GM20000 (cell line): ENCODE measurements at regions not wholly inside any gene's neighbourhood (a gene's known extent, or its start where the extent isn't known, plus 50 kb on each side); places are given as distances from the start of the nearest gene placed in this dataset.

Experiments
- DNase-seq: peaks from one replicate; pipeline ENCODE4 v3.0.0; 2012; ENCODE audit warnings: low spot score
- TF ChIP-seq, protein P1 (sequence below): IDR thresholded peaks from 2 replicates; pipeline ENCODE4 v1.5.1; 2012; ENCODE audit warnings: mild to moderate bottlenecking, control low read depth; ENCODE audit errors: extremely low read depth, missing control alignments

DNA sequence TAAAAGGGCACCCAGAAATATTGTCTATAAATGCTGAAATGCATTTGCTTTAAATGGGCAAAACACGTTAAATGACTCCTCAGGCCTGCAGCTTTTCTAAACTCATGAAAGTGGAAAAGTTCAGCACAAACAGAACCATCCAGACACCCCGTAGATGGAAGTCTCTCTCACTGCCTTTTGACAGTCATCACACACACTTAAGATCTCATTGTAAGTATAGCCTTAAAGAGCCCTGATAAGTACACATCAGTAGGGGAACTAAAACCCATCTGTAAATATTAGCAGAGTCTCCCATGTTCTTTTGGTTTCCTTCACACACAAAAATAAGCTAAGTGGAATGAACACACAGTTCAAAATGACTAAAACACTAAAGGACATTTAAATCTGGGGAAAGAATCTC is 166.7 kb downstream of the LTN1 start:
- DNase-seq, result no peak
- TF ChIP-seq, protein P1, sequence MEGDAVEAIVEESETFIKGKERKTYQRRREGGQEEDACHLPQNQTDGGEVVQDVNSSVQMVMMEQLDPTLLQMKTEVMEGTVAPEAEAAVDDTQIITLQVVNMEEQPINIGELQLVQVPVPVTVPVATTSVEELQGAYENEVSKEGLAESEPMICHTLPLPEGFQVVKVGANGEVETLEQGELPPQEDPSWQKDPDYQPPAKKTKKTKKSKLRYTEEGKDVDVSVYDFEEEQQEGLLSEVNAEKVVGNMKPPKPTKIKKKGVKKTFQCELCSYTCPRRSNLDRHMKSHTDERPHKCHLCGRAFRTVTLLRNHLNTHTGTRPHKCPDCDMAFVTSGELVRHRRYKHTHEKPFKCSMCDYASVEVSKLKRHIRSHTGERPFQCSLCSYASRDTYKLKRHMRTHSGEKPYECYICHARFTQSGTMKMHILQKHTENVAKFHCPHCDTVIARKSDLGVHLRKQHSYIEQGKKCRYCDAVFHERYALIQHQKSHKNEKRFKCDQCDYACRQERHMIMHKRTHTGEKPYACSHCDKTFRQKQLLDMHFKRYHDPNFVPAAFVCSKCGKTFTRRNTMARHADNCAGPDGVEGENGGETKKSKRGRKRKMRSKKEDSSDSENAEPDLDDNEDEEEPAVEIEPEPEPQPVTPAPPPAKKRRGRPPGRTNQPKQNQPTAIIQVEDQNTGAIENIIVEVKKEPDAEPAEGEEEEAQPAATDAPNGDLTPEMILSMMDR, result no peak

DNA sequence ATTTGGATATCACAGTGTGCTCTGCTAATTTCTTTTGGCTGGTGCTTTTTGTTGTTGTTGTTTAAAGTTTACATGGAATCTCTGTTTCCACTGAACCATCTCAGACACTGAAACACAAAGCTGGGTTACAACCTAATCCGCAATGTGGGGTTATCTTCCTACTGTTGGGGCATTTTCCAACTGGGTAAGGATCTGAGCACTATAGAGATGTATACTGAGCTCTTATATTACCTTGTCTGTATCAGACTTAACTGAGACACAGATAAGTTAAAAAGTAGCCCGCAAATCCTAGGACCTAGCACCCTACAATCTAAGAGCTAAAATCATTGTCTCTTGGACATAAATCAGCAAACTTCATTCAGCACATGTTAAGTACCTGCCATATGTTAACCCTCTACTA is 169.2 kb downstream of the LTN1 start:
- TF ChIP-seq, protein P1, result no peak
- no peak for DNase-seq

DNA sequence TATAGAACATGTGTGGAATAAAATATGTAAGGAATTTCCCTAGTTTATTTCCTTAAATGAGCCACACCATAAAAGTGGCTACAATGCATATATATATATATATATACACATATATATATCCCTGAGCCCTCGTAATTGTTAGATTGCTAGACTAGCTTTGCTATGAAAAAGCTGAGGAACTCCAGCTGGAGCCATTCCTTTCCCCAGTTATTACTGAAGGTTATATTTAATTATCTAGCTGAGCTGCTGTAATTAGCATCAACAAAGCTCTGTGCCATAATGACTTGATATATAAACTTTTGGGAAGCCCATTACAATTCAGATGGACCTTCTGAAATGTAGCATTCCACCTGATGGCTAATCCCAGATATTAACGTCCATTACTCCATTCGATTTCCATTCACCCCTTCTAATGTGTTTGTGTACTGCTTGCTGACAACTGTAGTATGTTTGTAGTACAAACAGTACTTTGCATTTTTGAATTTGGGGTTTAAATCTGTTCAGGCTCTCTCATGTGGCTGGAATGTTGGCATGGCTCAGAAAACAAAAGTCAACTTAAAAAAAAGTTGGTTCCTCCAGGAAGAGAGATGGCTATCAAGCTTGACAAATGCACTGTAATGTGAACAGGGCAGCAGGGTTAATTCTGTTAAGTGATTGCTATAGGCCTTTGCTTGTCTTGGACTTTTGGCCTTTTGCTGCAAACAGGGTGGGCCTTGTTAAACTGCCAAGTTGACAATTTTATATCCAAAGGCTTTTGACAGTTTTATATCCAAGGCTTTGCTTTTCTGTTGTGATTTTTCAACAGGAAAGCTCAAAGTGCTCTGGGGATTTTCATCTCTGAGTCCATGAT is 170.0 kb downstream of the LTN1 start:
- no peak for DNase-seq
- TF ChIP-seq, protein P1, result no peak

DNA sequence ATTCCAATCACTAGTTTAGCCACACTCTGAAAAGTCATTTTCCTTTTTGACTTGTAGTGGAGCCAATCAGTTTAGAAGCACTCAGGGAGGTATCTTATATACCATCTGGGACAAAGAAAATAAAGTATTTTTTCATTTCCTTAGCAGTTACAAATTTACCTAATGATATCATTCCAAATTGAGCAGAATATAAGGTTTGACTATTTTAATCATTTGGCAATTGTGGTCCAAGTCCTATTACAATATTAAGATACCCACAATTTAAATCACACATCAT is 170.6 kb downstream of the LTN1 start:
- DNase-seq, result no peak

DNA sequence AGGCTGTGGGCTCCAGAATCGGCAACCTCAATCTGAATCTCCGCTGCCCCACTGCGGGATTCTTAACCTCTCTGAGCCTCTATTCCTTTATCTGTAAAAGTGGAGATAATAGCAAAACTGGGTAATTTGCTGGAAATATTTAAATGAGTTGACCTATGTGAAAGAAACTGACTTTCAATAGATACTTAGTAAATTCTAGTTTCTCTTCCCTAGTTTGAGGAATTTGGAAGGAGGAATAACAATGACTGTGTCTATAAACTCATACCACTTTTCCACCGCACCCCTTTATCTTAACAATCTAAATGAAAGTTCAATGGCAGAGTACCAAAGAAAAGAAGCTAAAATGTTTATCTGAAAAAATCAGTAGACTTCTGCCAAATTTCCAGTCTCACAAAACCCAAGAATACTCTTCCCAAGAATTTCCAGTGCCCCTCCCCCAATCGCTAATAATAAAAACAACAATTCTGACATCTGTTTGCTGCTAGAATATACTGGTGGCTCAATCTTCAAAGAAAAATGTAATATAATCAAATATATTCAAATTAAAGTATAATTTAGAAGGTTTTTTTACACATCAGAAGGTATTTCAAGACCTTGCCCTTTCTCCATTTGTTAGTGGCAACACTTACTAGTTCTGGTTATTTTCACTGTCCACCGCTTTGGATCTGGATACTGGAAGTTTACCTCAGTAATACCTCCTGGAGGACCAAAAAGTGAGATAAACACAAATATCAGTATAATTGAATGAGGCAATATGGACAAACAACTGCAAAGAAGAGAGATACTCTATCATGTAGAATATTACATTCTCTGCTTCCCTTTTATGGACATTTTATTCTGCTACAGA is 171.2 kb downstream of the LTN1 start:
- DNase-seq, result no peak
- TF ChIP-seq, protein P1, result no peak

More for the DNA sequence above, 170.6 kb downstream of the LTN1 start:
- TF ChIP-seq, protein P1, result no peak

DNA sequence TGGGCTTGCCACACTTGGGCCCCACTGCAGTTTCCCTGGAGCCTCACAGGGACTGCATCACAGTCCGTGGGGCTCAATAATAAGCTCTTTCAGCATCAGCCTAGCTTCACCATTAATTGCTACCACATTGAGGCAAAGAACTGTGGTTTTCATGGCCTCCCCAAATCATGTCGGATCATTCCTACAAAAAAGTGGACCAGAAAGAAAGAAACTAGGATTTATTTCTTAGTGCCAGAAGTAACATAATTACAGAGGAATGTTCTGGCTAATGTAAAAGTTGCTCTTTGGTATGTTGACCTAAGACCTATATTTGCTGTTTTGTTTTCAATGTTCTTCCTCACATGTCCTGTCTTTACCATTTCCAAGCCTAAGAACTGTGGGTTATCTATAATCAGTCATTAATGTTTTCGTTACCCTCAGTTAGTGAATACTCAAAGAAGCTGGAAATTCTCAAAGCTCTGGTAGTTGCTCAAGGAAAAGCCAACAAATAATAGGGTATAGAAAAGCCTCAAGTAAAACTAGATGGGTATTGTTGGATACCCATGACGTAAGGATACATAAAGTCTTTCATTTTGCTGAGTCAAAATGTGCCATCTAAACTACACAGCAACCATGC is 173.9 kb downstream of the LTN1 start:
- no peak for DNase-seq
- TF ChIP-seq, protein P1, result no peak

DNA sequence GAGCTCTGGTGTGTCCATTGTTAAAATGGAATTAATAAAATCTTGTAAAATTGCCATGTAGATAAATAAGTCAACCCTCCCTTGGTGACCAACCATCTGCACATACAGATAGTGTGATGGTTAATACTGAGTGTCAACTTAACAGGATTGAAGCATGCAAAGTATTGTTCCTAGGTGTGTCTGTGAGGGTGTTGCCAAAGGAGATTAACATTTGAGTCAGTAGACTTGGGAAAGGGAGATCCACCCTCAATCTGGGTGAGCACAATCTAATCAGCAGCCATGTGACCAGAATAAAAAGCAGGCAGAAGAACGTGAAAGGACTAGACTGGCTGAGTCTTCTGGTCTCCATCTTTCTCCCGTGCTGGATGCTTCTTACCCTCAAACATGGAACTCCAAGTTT is 174.8 kb downstream of the LTN1 start:
- no peak for DNase-seq
- TF ChIP-seq, protein P1, result no peak
